ENCODE measurements at regions not wholly inside any gene's neighbourhood (a gene's known extent, or its start where the extent isn't known, plus 50 kb on each side); places are given as distances from the start of the nearest gene placed in this dataset.

- H2AFZ ChIP-seq (ENCODE audit: control insufficient read depth, low read depth, low read length), result no peak overlapping the region
- ChIA-PET SMC1A (ENCODE audit: uncharacterized antibody, unreplicated experiment) (interaction anchor here (0.5 kb wide), 1 partner anchor 143 kb away, joined by 3 read pairs; no protein-coding TSS in a partner anchor), RAD21 (ENCODE audit: unreplicated experiment) (no interaction called here), POLR2A (no interaction called here), CTCF (no interaction called here)
- no peaks in the 10 kb centered on the region for H3K36me3 ChIP-seq (ENCODE audit: control insufficient read depth in 2 of 2, insufficient read depth in 2 of 2, low read length in 1 of 2)
- H3K27ac ChIP-seq (ENCODE audit: control insufficient read depth, insufficient read depth), result no peak overlapping the region
- H3K27me3 ChIP-seq (replicated peaks in 1 of 2; ENCODE audit: control insufficient read depth in 2 of 2, insufficient read depth in 2 of 2, low read length in 1 of 2), result no peaks in the 10 kb centered on the region
- in situ Hi-C loops (cut with MboI), result no loop called here
- H3K4me3 ChIP-seq, result no peak overlapping the region
- no TSS peak for BruUV-seq (replicated peaks)
- intact Hi-C loops (cut with micrococcal nuclease; ENCODE audit: unreplicated experiment), result no loop called here
- H3K4me1 ChIP-seq (ENCODE audit: control insufficient read depth, insufficient read depth, low read length), result 0 out of 2 replicates have a peak, but pooled peaks cover 3% of the 10 kb centered on the region
- no peak overlapping the region for H3K4me2 ChIP-seq (ENCODE audit: control insufficient read depth, insufficient read depth)
- no peak overlapping the region for H3K9ac ChIP-seq (ENCODE audit: control insufficient read depth, insufficient read depth, low read length)
- FAIRE-seq (no peak), ATAC-seq (no peak), DNase-seq (ENCODE audit: low read depth, low spot score) (no peak)
- no peaks in the 10 kb centered on the region for H3K79me2 ChIP-seq (ENCODE audit: control insufficient read depth, insufficient read depth, low read length)
- H3K9me3 ChIP-seq (replicated peaks; ENCODE audit: control insufficient read depth, insufficient read depth, low read length), result no peaks in the 10 kb centered on the region
- TF ChIP-seq JUNB (IDR thresholded peaks at IDR 0.05) (no peak), ASH2L (IDR thresholded peaks at IDR 0.05; ENCODE audit: borderline replicate concordance, low read depth) (no peak), MXI1 (IDR thresholded peaks at IDR 0.05; ENCODE audit: low read depth, low read length) (no peak), MTA3 (IDR thresholded peaks at IDR 0.05; ENCODE audit: borderline replicate concordance, low read length) (no peak), GABPA (IDR thresholded peaks at IDR 0.05; ENCODE audit: low read depth) (no peak), TAF1 (IDR thresholded peaks at IDR 0.05; ENCODE audit: borderline replicate concordance, low read depth, low read length) (no peak), E4F1 (IDR thresholded peaks at IDR 0.05; ENCODE audit: borderline replicate concordance, partially characterized antibody) (no peak), NKRF (conservative IDR thresholded peaks at IDR 0.05) (no peak), WRNIP1 (IDR thresholded peaks at IDR 0.05; ENCODE audit: borderline replicate concordance, low read depth, low read length) (no peak), RFX5 (IDR thresholded peaks at IDR 0.05; ENCODE audit: low read depth, low read length) (no peak), SPI1 (IDR thresholded peaks at IDR 0.05; ENCODE audit: borderline replicate concordance, insufficient read depth, low read depth, low read length) (no peak), GATAD2B (conservative IDR thresholded peaks at IDR 0.05; ENCODE audit: low read depth) (no peak), RB1 (IDR thresholded peaks at IDR 0.05; ENCODE audit: borderline replicate concordance) (no peak), EZH2 (IDR thresholded peaks at IDR 0.05; ENCODE audit: borderline replicate concordance, control insufficient read depth, low read depth, low read length) (no peak), FOXK2 (IDR thresholded peaks at IDR 0.05) (no peak)
- no peaks in the 10 kb centered on the region for H4K20me1 ChIP-seq (ENCODE audit: control insufficient read depth, insufficient read depth)
- WGBS (ENCODE audit: insufficient coverage, insufficient replicate concordance, low lambda C conversion rate, missing lambda C conversion rate), result 64% methylated on average over 3 of the region's 3 CpGs
Measured at GRCh38 chr1:245015031-245015430, 139.8 kb upstream of the KIF26B start.
